ENCODE measurements at regions not wholly inside any gene's neighbourhood (a gene's known extent, or its start where the extent isn't known, plus 50 kb on each side); places are given as distances from the start of the nearest gene placed in this dataset.
A peak's percentile ranks its signal among the peaks of the same experiment; 100 is the strongest.

DNA sequence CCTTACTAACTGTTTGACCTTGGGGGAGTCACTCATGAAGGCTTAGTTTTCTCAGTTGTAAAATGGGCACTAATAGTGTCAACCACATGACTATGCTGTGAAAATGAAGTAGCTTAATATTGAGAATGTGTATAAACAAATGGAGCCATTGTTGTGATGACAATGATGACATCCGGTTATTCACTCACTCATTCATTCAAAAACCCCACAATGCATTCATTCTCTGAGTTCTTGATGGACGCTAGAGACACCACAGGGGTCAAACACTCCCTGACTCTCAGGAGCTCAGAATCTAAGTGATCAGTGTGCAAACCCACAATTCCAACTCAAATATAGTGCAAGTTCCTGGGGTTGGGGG, 138.9 kb downstream of the FOXD2 start:
- H3K9me3 ChIP-seq, result no peaks in the 10 kb centered on the region
- peaks cover 0 to 21% (median 4%) of the 10 kb centered on the region in 3 donors for H3K4me1 ChIP-seq
- H3K4me3 ChIP-seq, result no peak overlapping the region
- TF ChIP-seq, protein P1, sequence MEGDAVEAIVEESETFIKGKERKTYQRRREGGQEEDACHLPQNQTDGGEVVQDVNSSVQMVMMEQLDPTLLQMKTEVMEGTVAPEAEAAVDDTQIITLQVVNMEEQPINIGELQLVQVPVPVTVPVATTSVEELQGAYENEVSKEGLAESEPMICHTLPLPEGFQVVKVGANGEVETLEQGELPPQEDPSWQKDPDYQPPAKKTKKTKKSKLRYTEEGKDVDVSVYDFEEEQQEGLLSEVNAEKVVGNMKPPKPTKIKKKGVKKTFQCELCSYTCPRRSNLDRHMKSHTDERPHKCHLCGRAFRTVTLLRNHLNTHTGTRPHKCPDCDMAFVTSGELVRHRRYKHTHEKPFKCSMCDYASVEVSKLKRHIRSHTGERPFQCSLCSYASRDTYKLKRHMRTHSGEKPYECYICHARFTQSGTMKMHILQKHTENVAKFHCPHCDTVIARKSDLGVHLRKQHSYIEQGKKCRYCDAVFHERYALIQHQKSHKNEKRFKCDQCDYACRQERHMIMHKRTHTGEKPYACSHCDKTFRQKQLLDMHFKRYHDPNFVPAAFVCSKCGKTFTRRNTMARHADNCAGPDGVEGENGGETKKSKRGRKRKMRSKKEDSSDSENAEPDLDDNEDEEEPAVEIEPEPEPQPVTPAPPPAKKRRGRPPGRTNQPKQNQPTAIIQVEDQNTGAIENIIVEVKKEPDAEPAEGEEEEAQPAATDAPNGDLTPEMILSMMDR (IDR thresholded peaks at IDR 0.05), result no peak
- TF ChIP-seq EP300 (IDR thresholded peaks at IDR 0.05) (no peak), POLR2A (IDR thresholded peaks at IDR 0.05) (no peak), POLR2AphosphoS5 (IDR thresholded peaks at IDR 0.05) (no peak)
- 10 to 14% methylated on average over 1 to 2 of the region's 2 CpGs for WGBS, 2 donors (ENCODE audit: low coverage in 1 of 2)
- ATAC-seq, result no peak
- H3K27ac ChIP-seq, result no peak overlapping the region
- no peaks in the 10 kb centered on the region for H3K36me3 ChIP-seq
- H3K27me3 ChIP-seq, result peaks cover 80% of the 10 kb centered on the region

DNA sequence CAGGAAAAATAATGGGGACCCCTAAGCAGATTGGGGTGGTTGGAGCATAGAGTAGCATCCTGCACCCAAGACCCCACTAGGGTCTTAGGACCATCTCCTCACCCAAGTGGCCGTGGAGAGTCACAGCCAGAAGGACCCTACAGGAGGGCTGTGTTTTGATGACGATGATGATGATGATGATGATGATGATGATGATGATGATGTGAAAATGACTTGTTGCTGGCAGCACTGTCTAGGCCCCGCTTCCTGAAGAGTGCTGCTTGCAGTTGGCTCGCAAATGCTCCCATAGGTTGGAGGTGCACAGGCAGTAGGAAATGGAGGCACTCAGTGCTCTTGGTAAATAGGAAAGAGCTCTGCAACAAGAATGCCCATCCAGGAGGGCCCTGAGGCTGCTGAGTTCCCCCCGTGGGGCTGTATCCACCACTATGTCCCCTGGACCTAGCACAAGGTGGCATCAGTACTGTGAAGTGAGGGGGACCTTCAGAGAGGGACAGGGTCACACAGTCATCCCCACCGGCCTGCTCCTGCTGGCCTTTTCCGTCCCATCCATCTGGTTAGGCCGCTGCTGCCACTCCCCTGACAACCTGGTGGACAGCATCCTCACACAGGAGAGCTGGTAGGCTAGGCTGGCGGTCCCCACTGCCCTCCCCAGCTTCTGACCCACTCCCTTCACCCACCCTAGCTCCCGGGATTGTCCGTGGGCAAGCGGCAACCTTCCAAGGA, 139.6 kb downstream of the FOXD2 start:
- H3K9me3 ChIP-seq, result no peaks in the 10 kb centered on the region
- no peak overlapping the region for H3K4me3 ChIP-seq
- no peak for TF ChIP-seq POLR2AphosphoS5 (IDR thresholded peaks at IDR 0.05)
- no peak for TF ChIP-seq POLR2A (IDR thresholded peaks at IDR 0.05)
- TF ChIP-seq, protein P1 (IDR thresholded peaks at IDR 0.05), result no peak
- TF ChIP-seq EP300 (IDR thresholded peaks at IDR 0.05), result no peak
- ATAC-seq, result peak; percentile 11
- peaks cover 0 to 21% (median 4%) of the 10 kb centered on the region in 3 donors for H3K4me1 ChIP-seq
- no peaks in the 10 kb centered on the region for H3K36me3 ChIP-seq
- peak overlapping the region in 2 of 4 donors; percentile 47 to 53 for H3K27ac ChIP-seq
- 86% methylated on average over 3 of the region's 12 CpGs; no CpG with 5 or more reads in 1 of the 2 donors for WGBS, 2 donors (ENCODE audit: low coverage in 1 of 2)
- peaks cover 79% of the 10 kb centered on the region for H3K27me3 ChIP-seq

DNA sequence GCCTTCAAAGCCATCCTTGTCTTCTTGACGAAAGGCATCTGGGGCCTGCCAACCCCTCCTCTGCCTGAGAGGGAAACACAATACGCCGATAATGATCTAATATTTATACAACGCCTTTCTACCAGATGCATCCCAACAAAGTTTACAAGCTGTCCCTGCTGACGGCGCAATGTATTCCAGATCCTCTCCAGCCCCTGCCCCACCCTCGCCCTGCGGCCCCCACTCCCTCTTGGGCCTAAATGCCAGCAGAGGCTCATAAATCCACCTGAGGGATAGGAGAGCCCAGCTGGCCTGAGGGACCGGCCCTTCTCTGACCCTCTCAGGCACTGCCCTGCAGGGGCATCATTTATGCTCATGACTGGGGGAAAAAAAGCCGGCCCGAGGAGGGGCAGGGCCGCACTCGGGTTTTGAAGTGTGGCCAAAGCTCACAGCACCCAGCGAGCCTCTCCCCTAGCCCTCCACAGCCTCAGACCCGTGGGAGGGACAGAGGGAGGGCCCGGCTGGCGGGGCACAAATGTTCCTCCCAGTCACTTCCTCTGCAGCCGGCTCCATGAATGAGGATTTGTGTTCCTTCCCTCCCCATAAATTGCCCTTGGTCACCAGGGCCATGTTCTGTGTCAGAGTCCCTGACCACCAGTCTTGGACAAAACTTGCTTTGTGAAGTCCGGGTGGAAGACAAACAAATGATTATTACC, 140.3 kb downstream of the FOXD2 start:
- Histone ChIP-seq H3K4me1 (peaks cover 0 to 21% (median 4%) of the 10 kb centered on the region in 3 donors), H3K36me3 (no peaks in the 10 kb centered on the region), H3K4me3 (no peak overlapping the region), H3K27me3 (peaks cover 74% of the 10 kb centered on the region), H3K9me3 (no peaks in the 10 kb centered on the region), H3K27ac (peak overlapping the region in 2 of 4 donors; percentile 47 to 53)
- TF ChIP-seq POLR2A (IDR thresholded peaks at IDR 0.05), result no peak
- TF ChIP-seq EP300 (IDR thresholded peaks at IDR 0.05), result no peak
- peak; percentile 61 for ATAC-seq
- WGBS, 2 donors (ENCODE audit: low coverage in 1 of 2), result 24 to 25% methylated on average over 9 to 10 of the region's 19 CpGs

DNA sequence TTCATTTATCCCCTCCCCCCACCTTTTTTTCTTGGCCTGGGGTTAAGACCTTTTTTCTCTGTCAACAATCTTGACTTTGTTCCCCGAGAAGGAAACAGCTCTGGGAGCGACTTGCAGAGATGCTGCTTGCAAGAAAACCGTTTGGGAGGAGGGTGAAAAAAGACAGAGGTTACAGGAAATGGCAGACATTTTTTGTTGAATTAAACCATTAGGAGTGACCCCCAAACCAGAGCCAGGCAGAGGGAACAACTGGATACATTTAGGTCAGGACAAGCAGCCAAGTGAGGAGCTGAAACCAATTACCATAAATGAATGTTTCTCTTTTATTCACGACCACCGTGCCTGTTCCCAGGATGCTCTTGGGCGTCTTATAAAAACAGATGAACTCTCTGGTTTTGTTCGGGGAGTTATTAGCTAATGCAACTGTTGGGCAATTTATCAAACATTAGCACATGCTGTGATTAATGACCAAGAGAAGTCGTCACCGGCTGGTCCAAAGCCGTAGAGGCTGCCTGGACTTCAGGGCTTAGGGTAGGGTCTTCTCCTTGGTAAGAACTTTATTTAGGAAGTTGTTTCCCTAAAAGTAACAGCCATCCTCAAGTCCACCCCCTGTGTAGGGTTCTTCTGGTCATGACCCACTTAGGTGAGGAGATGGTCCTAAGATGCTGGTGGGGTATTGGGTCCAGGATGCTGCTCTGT, 141.0 kb downstream of the FOXD2 start:
- TF ChIP-seq POLR2AphosphoS5 (IDR thresholded peaks at IDR 0.05) (no peak), POLR2A (IDR thresholded peaks at IDR 0.05) (no peak), EP300 (IDR thresholded peaks at IDR 0.05) (no peak)
- Histone ChIP-seq H3K4me3 (no peak overlapping the region), H3K27ac (peak overlapping the region in 3 of 4 donors; percentile 37 to 53 (median 47)), H3K9me3 (no peaks in the 10 kb centered on the region), H3K4me1 (peaks cover 0 to 21% (median 4%) of the 10 kb centered on the region in 3 donors), H3K36me3 (no peaks in the 10 kb centered on the region), H3K27me3 (peaks cover 72% of the 10 kb centered on the region)
- peak; percentile 31 for ATAC-seq
- 30 to 39% methylated on average over 7 to 10 of the region's 10 CpGs for WGBS, 2 donors (ENCODE audit: low coverage in 1 of 2)

DNA sequence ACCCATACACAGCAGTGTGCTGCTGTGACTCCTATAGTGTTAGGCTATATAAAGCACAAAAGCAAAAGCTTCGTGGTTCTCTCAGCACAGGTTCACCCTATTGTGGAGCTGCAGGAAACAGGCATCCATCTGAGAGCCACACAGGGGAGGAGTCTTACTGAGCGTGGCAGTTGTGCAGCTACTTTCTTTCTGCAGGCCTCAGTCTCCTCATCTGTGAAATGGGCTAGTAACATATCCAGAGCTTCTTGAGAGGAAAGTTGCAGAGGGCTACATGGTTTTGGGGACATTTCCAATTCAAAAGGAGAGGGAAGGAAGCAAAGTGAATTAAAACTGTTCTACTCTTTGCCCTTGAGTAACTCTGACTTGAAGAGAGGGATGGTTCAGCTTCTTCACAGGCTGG, 142.0 kb downstream of the FOXD2 start:
- no peak overlapping the region for H3K4me3 ChIP-seq
- H3K4me1 ChIP-seq, result peaks cover 0 to 21% (median 4%) of the 10 kb centered on the region in 3 donors
- ATAC-seq, result no peak
- no peaks in the 10 kb centered on the region for H3K9me3 ChIP-seq
- peaks cover 67% of the 10 kb centered on the region for H3K27me3 ChIP-seq
- TF ChIP-seq EP300 (IDR thresholded peaks at IDR 0.05) (no peak), POLR2A (IDR thresholded peaks at IDR 0.05) (no peak), POLR2AphosphoS5 (IDR thresholded peaks at IDR 0.05) (no peak)
- TF ChIP-seq, protein P1 (IDR thresholded peaks at IDR 0.05), result no peak
- H3K36me3 ChIP-seq, result no peaks in the 10 kb centered on the region
- no peak overlapping the region for H3K27ac ChIP-seq
- 100% methylated on average over 1 of the region's 2 CpGs; no CpG with 5 or more reads in 1 of the 2 donors for WGBS, 2 donors (ENCODE audit: low coverage in 1 of 2)

All from gastroesophageal sphincter (tissue), 4 donors.